ENCODE measurements at regions not wholly inside any gene's neighbourhood (a gene's known extent, or its start where the extent isn't known, plus 50 kb on each side); places are given as distances from the start of the nearest gene placed in this dataset.
A peak's percentile ranks its signal among the peaks of the same experiment; 100 is the strongest.

DNA sequence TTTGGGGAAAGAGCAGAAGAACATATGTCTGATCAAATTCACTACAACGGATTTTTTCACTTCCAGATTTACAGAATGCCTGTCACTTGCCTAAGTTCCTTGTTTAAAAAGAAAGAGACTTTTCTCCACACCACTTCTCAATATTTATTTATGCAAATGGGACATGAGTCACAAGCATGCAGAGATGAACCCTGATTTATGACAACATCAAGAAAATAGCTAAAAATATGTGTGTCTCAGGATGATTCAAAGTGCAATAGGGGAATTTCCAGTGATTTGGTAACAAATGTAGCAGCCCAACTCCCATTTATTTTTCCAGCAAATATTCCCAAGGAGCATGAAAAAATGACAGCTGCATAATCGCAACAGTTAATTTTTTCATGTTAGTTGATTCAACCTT, 180.4 kb upstream of the FAT1 start:
- Histone ChIP-seq H2AFZ (ENCODE audit: low read length) (no peak overlapping the region), H4K20me1 (ENCODE audit: insufficient read depth, low read length) (no peaks in the 10 kb centered on the region), H3K4me3 (ENCODE audit: insufficient read depth, low read length) (no peak overlapping the region), H3K9me3 (ENCODE audit: low read depth, low read length) (no peaks in the 10 kb centered on the region), H3K27ac (ENCODE audit: low read depth, low read length) (peak overlapping the region; percentile 64), H3K27me3 (ENCODE audit: insufficient read depth, low read length) (no peaks in the 10 kb centered on the region), H3K79me2 (ENCODE audit: insufficient read depth, low read length) (no peaks in the 10 kb centered on the region), H3K36me3 (ENCODE audit: insufficient read depth, low read length) (no peaks in the 10 kb centered on the region), H3K4me2 (ENCODE audit: insufficient read depth, low read length) (peak overlapping the region; percentile 13), H3K4me1 (ENCODE audit: insufficient read depth, low read length) (peaks cover 32% of the 10 kb centered on the region)
- TF ChIP-seq, protein P1, sequence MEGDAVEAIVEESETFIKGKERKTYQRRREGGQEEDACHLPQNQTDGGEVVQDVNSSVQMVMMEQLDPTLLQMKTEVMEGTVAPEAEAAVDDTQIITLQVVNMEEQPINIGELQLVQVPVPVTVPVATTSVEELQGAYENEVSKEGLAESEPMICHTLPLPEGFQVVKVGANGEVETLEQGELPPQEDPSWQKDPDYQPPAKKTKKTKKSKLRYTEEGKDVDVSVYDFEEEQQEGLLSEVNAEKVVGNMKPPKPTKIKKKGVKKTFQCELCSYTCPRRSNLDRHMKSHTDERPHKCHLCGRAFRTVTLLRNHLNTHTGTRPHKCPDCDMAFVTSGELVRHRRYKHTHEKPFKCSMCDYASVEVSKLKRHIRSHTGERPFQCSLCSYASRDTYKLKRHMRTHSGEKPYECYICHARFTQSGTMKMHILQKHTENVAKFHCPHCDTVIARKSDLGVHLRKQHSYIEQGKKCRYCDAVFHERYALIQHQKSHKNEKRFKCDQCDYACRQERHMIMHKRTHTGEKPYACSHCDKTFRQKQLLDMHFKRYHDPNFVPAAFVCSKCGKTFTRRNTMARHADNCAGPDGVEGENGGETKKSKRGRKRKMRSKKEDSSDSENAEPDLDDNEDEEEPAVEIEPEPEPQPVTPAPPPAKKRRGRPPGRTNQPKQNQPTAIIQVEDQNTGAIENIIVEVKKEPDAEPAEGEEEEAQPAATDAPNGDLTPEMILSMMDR (IDR thresholded peaks at IDR 0.05; ENCODE audit: extremely low read depth, low read depth, low read length) = no peak
- DNase-seq (ENCODE audit: insufficient read length, low spot score, missing footprints) = peak; percentile 95

DNA sequence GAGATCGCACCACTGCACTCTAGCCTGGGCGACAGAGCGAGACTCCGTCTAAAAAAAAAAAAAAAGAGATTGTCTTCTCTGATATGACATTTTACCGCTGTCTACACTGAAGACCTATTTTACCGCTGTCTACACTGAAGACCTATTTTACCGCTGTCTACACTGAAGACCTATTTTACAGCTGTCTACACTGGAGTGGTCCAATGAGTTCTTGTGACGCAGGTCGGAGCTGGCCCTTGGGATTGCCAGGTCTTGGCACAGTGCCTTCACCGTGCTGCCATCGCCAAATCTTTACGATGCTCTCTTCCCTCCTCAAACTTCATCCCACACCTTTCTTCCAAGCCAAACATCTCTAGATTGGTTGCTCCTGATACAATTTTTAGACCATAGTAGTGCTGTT, 183.1 kb upstream of the FAT1 start:
- no peaks in the 10 kb centered on the region for H3K27me3 ChIP-seq (ENCODE audit: insufficient read depth, low read length)

DNA sequence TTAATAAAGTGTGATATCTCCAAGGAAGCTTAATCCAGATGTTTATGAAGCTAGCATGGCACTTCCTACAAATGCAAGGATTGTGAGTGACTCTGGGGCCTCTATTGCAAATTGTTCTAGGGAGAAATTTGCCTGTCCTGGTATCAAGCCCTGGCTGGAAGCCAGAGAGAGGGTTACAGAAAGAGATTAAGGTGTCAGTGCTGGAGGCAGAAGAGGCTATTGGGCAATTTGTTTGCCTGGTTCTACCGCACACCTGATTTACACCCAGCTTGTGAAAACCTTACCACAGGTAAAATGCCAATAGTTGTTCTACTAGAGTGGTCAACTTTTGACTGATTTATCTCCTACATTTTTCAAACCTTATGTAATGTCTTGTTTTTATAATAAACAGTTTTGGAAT, 186.7 kb upstream of the FAT1 start:
- no peak for DNase-seq (ENCODE audit: insufficient read length, low spot score, missing footprints)
- Histone ChIP-seq H3K9me3 (ENCODE audit: low read depth, low read length) (no peaks in the 10 kb centered on the region), H3K79me2 (ENCODE audit: insufficient read depth, low read length) (no peaks in the 10 kb centered on the region), H3K27ac (ENCODE audit: low read depth, low read length) (no peak overlapping the region), H3K4me3 (ENCODE audit: insufficient read depth, low read length) (no peak overlapping the region), H3K4me1 (ENCODE audit: insufficient read depth, low read length) (no peaks in the 10 kb centered on the region), H4K20me1 (ENCODE audit: insufficient read depth, low read length) (no peaks in the 10 kb centered on the region), H3K36me3 (ENCODE audit: insufficient read depth, low read length) (no peaks in the 10 kb centered on the region), H2AFZ (ENCODE audit: low read length) (no peak overlapping the region), H3K4me2 (ENCODE audit: insufficient read depth, low read length) (no peak overlapping the region), H3K27me3 (ENCODE audit: insufficient read depth, low read length) (no peaks in the 10 kb centered on the region)
- TF ChIP-seq, protein P1 (IDR thresholded peaks at IDR 0.05; ENCODE audit: extremely low read depth, low read depth, low read length) = no peak

More for the DNA sequence above, 183.1 kb upstream of the FAT1 start:
- Histone ChIP-seq H3K4me2 (ENCODE audit: insufficient read depth, low read length) (no peak overlapping the region), H3K27ac (ENCODE audit: low read depth, low read length) (no peak overlapping the region), H2AFZ (ENCODE audit: low read length) (no peak overlapping the region), H3K4me1 (ENCODE audit: insufficient read depth, low read length) (peaks cover 20% of the 10 kb centered on the region), H3K9me3 (ENCODE audit: low read depth, low read length) (no peaks in the 10 kb centered on the region), H3K36me3 (ENCODE audit: insufficient read depth, low read length) (no peaks in the 10 kb centered on the region), H3K4me3 (ENCODE audit: insufficient read depth, low read length) (no peak overlapping the region), H3K79me2 (ENCODE audit: insufficient read depth, low read length) (no peaks in the 10 kb centered on the region), H4K20me1 (ENCODE audit: insufficient read depth, low read length) (no peaks in the 10 kb centered on the region)
- no peak for DNase-seq (ENCODE audit: insufficient read length, low spot score, missing footprints)
- TF ChIP-seq, protein P1 (IDR thresholded peaks at IDR 0.05; ENCODE audit: extremely low read depth, low read depth, low read length) = no peak

DNA sequence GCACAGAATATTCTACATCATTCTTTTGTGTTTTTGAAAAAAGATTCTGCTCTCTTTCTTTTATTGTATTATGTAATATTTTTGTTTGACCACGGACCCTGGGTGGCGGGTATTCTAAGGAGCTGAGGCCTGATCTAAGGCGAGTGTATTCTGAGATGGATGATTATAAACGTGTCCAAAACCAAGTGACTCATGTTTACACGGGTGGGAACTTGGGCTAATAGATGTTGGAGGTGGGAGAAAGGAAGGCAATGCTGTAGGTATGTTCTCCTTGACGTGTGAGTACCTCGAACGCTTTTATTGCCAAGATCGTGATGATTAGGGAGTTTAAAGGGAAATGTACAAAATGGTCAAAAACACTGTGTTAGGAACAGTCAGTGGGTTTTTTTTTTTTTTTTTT, 188.9 kb upstream of the FAT1 start:
- DNase-seq (ENCODE audit: insufficient read length, low spot score, missing footprints) = no peak

More for the DNA sequence above, 188.9 kb upstream of the FAT1 start:
- no peaks in the 10 kb centered on the region for H3K79me2 ChIP-seq (ENCODE audit: insufficient read depth, low read length)
- H3K9me3 ChIP-seq (ENCODE audit: low read depth, low read length) = no peaks in the 10 kb centered on the region
- no peak overlapping the region for H3K4me2 ChIP-seq (ENCODE audit: insufficient read depth, low read length)
- H3K27ac ChIP-seq (ENCODE audit: low read depth, low read length) = no peak overlapping the region
- no peaks in the 10 kb centered on the region for H3K4me1 ChIP-seq (ENCODE audit: insufficient read depth, low read length)
- TF ChIP-seq, protein P1 (IDR thresholded peaks at IDR 0.05; ENCODE audit: extremely low read depth, low read depth, low read length) = no peak
- H4K20me1 ChIP-seq (ENCODE audit: insufficient read depth, low read length) = no peaks in the 10 kb centered on the region
- H3K36me3 ChIP-seq (ENCODE audit: insufficient read depth, low read length) = no peaks in the 10 kb centered on the region
- H3K27me3 ChIP-seq (ENCODE audit: insufficient read depth, low read length) = no peaks in the 10 kb centered on the region
- H2AFZ ChIP-seq (ENCODE audit: low read length) = no peak overlapping the region
- H3K4me3 ChIP-seq (ENCODE audit: insufficient read depth, low read length) = no peak overlapping the region
